Activated naive CD4-positive, alpha-beta T cell treated with anti-CD3 and anti-CD28 coated beads, Interleukin-2, amount 50 U/mL, for 72 hours (primary cell): ENCODE measurements at regions not wholly inside any gene's neighbourhood (a gene's known extent, or its start where the extent isn't known, plus 50 kb on each side); places are given as distances from the start of the nearest gene placed in this dataset.

Experiments used
- ATAC-seq, 2 donors: fragments of 150-1000 bp; cut with Tn5 transposase; 2 replicates each; pipeline ENCODE4 v1.10.0; 2021; ENCODE audit warnings: mild to moderate bottlenecking in 2 of 2, moderate library complexity in 2 of 2
- DNase-seq, 2 donors: peaks; one replicate each; pipeline ENCODE4 v3.0.0; 2021 to 2022; ENCODE audit warnings: low spot score in 2 of 2
- H3K27ac Mint-ChIP-seq, 2 donors: one replicate each; pipeline ENCODE4 v1.8.0; 2022; ENCODE audit warnings: mild to moderate bottlenecking in 2 of 2, mixed read lengths in 2 of 2
- H3K36me3 Mint-ChIP-seq, 2 donors: one replicate each; pipeline ENCODE4 v1.8.0; 2022; ENCODE audit warnings: mixed read lengths in 2 of 2
- H3K9me3 Mint-ChIP-seq, 2 donors: one replicate each; pipeline ENCODE4 v1.8.0; 2022; ENCODE audit warnings: mixed read lengths in 2 of 2

DNA sequence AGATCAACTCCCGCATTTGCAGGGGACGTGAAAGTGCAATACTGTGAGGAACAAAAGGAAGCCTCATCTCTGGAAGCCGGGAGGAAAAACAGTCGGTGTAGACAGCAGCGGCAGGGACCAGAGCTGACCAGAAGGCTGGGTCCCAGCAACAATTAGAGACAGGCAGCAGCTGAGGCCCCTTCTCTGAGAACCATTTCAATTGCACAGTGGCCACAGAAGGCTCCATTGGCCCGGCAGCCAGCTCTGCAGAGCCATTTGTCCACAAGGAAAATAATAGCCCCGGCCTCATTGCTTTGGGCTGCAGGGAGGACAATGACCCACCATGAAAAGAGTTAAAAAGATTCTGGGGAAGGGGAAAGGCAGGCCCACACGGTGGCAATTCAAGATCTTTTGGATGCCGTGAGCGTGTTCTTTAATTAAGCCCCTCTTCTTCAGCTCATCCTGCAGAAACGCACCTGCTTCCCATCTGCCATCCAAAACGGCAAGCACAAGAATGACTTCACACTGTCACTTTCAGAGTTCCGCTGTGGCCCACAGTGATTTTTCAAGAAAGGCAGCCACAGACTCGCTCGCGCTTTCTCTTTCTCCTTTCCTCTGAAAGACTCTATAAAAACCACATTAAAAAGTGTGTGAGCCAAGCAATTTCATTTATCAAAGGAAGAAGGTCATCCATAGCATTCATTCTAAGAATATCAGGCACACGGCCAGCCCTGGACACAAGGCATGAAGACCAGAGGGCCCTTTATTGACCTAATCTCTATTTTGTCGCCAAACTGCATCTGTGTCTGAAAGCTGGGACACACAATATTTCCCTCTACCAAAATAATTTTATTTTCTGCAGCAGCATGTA, 293.6 kb downstream of the SOX11 start:
- ATAC-seq (no peak), DNase-seq (no peak)
- H3K9me3 Mint-ChIP-seq: no peaks in the 10 kb centered on the region
- H3K36me3 Mint-ChIP-seq: no peaks in the 10 kb centered on the region
- H3K27ac Mint-ChIP-seq: no peak overlapping the region

DNA sequence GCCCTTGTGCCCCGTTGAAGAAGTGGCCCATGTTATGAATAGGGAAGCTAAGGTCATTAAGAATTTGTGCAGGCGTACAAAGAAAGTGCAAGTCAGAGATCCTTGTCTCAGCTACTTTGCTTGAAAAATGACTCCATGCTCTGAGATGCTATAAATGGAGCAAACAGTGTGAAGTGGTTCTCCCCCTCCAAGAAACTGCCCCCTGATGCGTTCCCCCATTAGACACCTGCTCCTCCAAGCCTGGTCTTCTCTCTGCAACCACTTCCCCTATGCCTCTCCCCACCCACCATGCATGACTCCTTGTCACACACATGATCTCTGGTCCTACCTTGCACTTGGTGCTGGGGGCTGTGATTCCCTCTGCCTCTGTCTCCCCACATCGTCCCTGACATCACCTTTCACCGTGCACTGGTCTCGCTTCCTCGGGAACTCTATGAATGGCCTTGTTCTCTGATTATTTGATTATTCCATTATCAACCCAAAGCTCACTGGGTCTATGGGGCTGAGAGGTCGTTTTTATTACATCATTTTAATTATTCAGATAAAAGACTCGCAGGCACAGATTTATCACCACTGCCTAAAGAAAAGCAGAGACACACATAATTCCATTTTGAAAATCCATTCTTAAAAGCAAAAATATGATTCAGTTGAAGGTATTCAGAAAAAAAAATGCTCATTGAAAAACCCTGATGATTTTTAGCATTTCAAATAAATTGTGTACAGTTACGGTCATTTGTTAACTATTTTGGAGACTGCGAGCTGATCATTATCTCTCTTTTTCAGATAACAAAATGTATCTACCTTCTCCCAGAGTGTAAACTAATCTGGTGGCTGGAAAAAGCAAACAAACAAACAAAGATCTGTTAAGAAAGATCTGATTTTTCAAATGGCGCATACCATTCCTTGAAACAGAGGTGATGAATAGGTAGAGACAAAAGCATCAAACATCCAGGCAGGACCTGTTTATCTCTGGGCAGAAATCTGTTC, 294.9 kb downstream of the SOX11 start:
- H3K9me3 Mint-ChIP-seq: no peaks in the 10 kb centered on the region

GRCh38 chr2:5988120-5988519, 295.9 kb downstream of the SOX11 start:
- ATAC-seq: no peak

More for the DNA sequence above, 294.9 kb downstream of the SOX11 start:
- Mint-ChIP-seq H3K36me3 (no peaks in the 10 kb centered on the region), H3K27ac (no peak overlapping the region)
- no peak for DNase-seq
- ATAC-seq: no peak

DNA sequence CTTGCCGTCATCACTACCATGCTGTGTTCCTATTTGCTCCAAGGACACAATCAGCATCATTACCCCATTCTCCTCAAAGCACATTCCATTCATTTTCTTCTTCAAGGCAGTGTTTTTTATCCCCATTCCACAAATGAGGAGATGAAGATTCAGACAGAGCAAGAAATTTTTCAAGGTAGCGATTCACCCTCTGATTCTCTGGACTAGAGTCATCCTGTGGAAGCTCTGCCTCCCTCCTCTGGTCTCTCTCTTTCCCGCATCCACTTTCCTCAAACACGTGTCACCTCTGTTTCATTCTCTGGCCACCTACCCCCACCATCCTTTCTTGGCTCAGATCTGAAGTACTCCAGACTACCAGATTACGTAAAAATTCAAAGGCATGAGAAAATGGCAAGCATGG, 297.9 kb downstream of the SOX11 start:
- H3K27ac Mint-ChIP-seq: no peak overlapping the region

More at GRCh38 chr2:5988120-5988519, 295.9 kb downstream of the SOX11 start:
- Mint-ChIP-seq H3K9me3 (no peaks in the 10 kb centered on the region), H3K36me3 (no peaks in the 10 kb centered on the region), H3K27ac (no peak overlapping the region)
- no peak for DNase-seq

DNA sequence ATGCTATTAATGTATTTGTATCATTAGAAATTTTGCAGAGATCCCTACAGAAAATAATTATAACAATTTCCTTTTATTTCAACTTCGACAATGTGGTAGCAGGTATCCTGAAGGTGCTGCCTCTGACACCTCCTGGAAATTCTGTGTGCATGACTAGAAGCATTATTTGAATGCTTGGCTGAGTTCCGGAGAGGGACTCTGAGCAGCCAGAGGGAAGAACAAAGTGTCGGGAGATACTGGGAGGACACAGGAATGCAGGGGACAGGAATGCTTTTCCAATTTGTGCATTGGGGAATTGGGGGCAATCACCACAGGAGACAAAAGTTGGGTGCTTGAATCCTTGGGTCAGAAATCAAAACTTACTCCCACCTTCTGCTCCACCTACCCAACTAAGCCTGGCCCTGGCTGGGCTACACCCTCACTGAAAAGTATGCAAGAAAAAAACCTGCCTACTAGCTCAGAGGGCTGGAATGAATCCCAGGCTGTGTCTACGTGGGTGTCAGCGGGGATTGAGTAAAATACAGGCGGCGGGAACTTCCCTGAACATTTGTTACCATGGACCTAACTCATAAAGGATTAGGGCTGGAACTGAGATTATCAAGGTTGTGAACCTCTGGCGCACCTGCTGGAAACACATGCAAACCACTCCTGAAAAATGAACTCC, 299.3 kb downstream of the SOX11 start:
- Mint-ChIP-seq H3K36me3 (no peaks in the 10 kb centered on the region), H3K9me3 (peaks cover 6 to 9% of the 10 kb centered on the region in 2 donors), H3K27ac (no peak overlapping the region)
- DNase-seq (no peak), ATAC-seq (no peak)

More for the DNA sequence above, 297.9 kb downstream of the SOX11 start:
- H3K9me3 Mint-ChIP-seq: peaks cover under 1 to 1% of the 10 kb centered on the region in 2 donors
- H3K36me3 Mint-ChIP-seq: no peaks in the 10 kb centered on the region
- no peak for ATAC-seq
- no peak for DNase-seq

GRCh38 chr2:5995832-5996231, 303.6 kb downstream of the SOX11 start:
- DNase-seq (no peak), ATAC-seq (no peak)

GRCh38 chr2:6008186-6008585, 316.0 kb downstream of the SOX11 start:
- no peak for DNase-seq
- no peaks in the 10 kb centered on the region for H3K36me3 Mint-ChIP-seq
- no peak overlapping the region for H3K27ac Mint-ChIP-seq
- peaks cover 7 to 12% of the 10 kb centered on the region in 2 donors for H3K9me3 Mint-ChIP-seq
- ATAC-seq: no peak

More at GRCh38 chr2:5995832-5996231, 303.6 kb downstream of the SOX11 start:
- Mint-ChIP-seq H3K36me3 (no peaks in the 10 kb centered on the region), H3K9me3 (peaks cover 6 to 9% of the 10 kb centered on the region in 2 donors), H3K27ac (no peak overlapping the region)

- ATAC-seq (no peak), DNase-seq (no peak)
- Mint-ChIP-seq H3K36me3 (no peaks in the 10 kb centered on the region), H3K27ac (no peak overlapping the region), H3K9me3 (peaks cover 7 to 12% of the 10 kb centered on the region in 2 donors)
Observed at GRCh38 chr2:6008726-6009125, 316.5 kb downstream of the SOX11 start.

- H3K9me3 Mint-ChIP-seq: peaks cover 7 to 8% of the 10 kb centered on the region in 2 donors
- DNase-seq (no peak), ATAC-seq (no peak)
- H3K36me3 Mint-ChIP-seq: no peaks in the 10 kb centered on the region
- H3K27ac Mint-ChIP-seq: no peak overlapping the region
Observed at GRCh38 chr2:6010163-6010562, 318.0 kb downstream of the SOX11 start.

DNA sequence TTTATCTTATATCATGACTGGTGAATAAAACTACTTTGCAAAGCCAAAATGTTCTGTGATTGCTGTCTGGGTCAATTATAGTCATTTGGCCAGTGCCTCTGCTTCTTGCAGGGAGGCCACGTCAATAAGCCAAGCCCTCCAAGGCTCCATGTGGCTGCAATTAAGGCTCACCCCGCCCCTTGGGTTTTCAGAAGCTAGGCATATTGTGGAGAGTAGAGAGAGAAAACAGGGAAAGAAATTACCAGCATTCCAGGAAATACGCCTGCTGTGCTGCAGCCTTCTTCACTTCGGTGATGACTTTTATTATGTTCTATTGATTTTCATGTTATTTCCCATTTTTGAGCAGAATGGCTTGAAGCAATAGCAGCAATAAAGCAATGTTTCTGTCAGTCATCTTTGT, 319.7 kb downstream of the SOX11 start:
- H3K36me3 Mint-ChIP-seq: no peaks in the 10 kb centered on the region
- DNase-seq: no peak
- no peak overlapping the region for H3K27ac Mint-ChIP-seq
- ATAC-seq: no peak
- H3K9me3 Mint-ChIP-seq: peaks cover 7 to 8% of the 10 kb centered on the region in 2 donors

- Mint-ChIP-seq H3K9me3 (peaks cover 0 to 9% of the 10 kb centered on the region in 2 donors), H3K36me3 (no peaks in the 10 kb centered on the region), H3K27ac (no peak overlapping the region)
- DNase-seq (no peak), ATAC-seq (no peak)
Observed at GRCh38 chr2:6017736-6018286, 325.6 kb downstream of the SOX11 start.

- no peak overlapping the region for H3K27ac Mint-ChIP-seq
- ATAC-seq (no peak), DNase-seq (no peak)
- peaks cover 4 to 14% of the 10 kb centered on the region in 2 donors for H3K9me3 Mint-ChIP-seq
- H3K36me3 Mint-ChIP-seq: peaks cover 0 to 4% of the 10 kb centered on the region in 2 donors
Observed at GRCh38 chr2:6024229-6024628, 332.0 kb downstream of the SOX11 start.

GRCh38 chr2:6024784-6025183, 332.6 kb downstream of the SOX11 start:
- peaks cover 4 to 14% of the 10 kb centered on the region in 2 donors for H3K9me3 Mint-ChIP-seq
- DNase-seq (no peak), ATAC-seq (no peak)
- no peak overlapping the region for H3K27ac Mint-ChIP-seq
- peaks cover 0 to 4% of the 10 kb centered on the region in 2 donors for H3K36me3 Mint-ChIP-seq

- ATAC-seq (no peak), DNase-seq (no peak)
- H3K27ac Mint-ChIP-seq: no peak overlapping the region
- H3K9me3 Mint-ChIP-seq: peaks cover 4 to 14% of the 10 kb centered on the region in 2 donors
- H3K36me3 Mint-ChIP-seq: peaks cover 0 to 4% of the 10 kb centered on the region in 2 donors
Observed at GRCh38 chr2:6025391-6025790, 333.2 kb downstream of the SOX11 start.

GRCh38 chr2:6027066-6027465, 334.9 kb downstream of the SOX11 start:
- no peak overlapping the region for H3K27ac Mint-ChIP-seq
- ATAC-seq: no peak
- H3K36me3 Mint-ChIP-seq: peaks cover 0 to 4% of the 10 kb centered on the region in 2 donors
- peaks cover 4 to 5% of the 10 kb centered on the region in 2 donors for H3K9me3 Mint-ChIP-seq
- DNase-seq: no peak

DNA sequence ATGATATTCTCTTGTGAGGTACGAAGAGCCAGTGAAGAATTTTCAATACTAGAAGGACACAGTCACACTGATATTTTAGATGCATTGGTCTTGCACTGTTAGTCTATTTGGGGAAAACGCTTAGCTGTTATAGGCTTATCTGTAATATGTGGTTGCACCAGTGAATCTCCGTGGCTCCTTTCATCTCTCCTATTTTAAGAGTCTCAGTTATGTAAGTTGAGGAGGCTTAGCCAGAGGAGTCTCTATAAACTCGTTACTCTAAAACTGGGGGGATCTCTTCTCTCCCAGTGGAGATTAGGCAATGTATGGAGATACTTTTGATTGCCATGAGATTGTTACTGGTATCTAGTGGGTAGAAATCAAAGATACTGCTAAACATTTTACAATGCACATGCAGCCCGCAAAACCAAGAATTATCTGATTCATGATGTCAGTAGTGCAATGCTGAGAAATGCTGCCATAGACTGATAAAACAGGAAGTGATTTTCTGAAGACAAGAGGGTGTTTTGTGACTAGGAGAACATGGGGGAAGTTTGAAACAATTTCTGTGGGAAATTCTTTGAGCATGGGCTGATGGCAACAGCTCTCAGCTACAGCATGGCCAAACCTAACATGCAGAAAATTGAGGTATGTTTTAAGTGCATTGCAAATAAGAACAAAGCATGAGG, 339.1 kb downstream of the SOX11 start:
- Mint-ChIP-seq H3K36me3 (peaks cover 0 to 4% of the 10 kb centered on the region in 2 donors), H3K9me3 (peaks cover 7 to 9% of the 10 kb centered on the region in 2 donors), H3K27ac (no peak overlapping the region)
- DNase-seq: no peak
- no peak for ATAC-seq
